ENCODE measurements at regions not wholly inside any gene's neighbourhood (a gene's known extent, or its start where the extent isn't known, plus 50 kb on each side); places are given as distances from the start of the nearest gene placed in this dataset.

DNA sequence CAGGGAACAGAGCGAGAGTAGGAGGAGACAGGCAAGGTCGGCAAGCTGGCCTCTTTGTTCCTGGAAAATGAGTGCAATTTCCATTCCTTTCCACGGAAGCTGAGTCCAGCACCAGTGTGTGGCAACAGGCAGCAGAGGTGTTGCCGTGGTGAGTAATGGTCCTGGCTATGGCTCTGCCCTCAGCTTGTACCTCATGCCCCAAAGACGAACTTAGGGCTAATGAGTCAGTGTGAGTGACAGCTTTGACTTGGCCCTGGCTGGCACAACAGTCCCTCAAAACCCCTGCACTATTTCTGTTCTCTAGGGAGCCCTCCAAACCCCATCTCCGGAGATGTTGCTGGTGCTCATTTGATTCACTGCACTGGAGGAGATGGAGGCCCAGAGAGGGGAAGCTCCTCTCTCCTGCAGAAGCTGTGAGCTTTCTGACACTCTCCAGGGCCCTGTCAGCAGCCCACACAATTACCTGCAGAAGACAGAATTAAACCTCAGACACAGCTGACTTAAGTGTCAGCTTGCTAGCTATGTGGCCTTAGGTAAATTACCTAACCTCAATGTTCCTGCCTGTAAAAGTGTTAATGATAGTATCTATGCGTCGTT lies 129.9 kb downstream of the TMEM132E start:
- TF ChIP-seq, protein P1, sequence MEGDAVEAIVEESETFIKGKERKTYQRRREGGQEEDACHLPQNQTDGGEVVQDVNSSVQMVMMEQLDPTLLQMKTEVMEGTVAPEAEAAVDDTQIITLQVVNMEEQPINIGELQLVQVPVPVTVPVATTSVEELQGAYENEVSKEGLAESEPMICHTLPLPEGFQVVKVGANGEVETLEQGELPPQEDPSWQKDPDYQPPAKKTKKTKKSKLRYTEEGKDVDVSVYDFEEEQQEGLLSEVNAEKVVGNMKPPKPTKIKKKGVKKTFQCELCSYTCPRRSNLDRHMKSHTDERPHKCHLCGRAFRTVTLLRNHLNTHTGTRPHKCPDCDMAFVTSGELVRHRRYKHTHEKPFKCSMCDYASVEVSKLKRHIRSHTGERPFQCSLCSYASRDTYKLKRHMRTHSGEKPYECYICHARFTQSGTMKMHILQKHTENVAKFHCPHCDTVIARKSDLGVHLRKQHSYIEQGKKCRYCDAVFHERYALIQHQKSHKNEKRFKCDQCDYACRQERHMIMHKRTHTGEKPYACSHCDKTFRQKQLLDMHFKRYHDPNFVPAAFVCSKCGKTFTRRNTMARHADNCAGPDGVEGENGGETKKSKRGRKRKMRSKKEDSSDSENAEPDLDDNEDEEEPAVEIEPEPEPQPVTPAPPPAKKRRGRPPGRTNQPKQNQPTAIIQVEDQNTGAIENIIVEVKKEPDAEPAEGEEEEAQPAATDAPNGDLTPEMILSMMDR (IDR thresholded peaks at IDR 0.05; ENCODE audit: low read depth, low read length, missing control alignments): no peak
- no peak for DNase-seq (ENCODE audit: low read depth)
- no peak overlapping the region for H3K4me3 ChIP-seq (ENCODE audit: low read depth, low read length)

DNA sequence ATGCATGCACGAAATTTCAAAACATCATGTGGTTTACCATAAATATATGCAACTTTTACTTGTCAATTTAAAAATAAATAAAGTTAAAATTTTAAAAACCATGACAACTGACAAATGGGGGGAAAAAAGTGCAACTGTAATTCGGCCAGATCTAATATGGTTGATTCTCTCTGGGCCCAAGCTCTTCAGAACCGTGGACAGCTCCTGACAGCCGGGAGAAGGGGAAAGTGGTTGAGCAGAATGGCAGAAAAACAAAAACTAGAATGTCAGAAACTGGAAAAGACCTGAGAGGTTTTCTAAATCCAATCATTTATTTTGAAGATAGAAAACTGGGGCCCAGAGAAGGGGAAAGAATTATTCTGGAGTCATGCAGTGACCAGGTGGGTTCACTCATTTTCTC lies 126.6 kb downstream of the TMEM132E start:
- TF ChIP-seq, protein P1 (IDR thresholded peaks at IDR 0.05; ENCODE audit: low read depth, low read length, missing control alignments): no peak
- DNase-seq (ENCODE audit: low read depth): no peak
- H3K4me3 ChIP-seq (ENCODE audit: low read depth, low read length): no peak overlapping the region

DNA sequence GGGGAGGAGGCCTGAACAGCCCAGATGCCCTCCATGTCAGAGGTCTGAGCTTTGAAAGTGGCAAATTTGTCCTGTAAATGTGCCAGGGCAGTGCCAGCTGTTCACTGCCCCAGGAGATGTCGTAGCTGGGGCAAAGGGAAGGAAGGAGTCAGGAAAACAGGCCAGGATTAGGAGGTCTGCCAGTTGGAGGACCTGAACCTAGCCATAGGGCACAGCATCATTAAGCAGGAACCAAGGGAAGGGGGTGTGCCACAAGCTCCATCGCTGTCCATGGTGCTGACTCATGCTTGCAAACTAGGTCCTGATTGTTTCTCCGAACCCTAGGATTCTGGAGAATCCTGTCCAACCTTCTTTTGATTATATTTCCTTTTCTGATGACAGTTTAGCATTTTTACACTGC lies 124.2 kb downstream of the TMEM132E start:
- no peak overlapping the region for H3K4me3 ChIP-seq (ENCODE audit: low read depth, low read length)
- no peak for DNase-seq (ENCODE audit: low read depth)
- TF ChIP-seq, protein P1 (IDR thresholded peaks at IDR 0.05; ENCODE audit: low read depth, low read length, missing control alignments): no peak

DNA sequence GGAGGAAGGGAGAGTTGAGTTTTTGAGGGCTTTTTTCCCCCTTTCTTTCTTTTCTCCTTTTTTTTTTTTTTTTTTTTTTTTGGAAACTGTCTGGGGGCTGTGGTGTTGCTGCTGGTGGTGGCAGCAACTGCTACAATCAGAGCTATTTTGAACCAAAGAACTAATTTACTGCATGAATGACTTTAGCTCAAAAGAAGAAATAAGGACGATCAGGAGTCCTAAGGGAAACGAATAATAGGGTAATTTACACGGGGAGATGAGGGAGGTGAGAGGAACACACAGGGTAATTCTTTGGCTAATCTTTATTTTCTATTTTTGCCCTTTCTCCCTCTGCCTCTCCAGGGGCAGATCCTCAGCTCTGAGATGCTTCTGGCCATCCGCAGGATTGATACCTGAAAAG lies 119.8 kb downstream of the TMEM132E start:
- H3K4me3 ChIP-seq (ENCODE audit: low read depth, low read length): no peak overlapping the region
- TF ChIP-seq, protein P1 (IDR thresholded peaks at IDR 0.05; ENCODE audit: low read depth, low read length, missing control alignments): no peak
- DNase-seq (ENCODE audit: low read depth): no peak

DNA sequence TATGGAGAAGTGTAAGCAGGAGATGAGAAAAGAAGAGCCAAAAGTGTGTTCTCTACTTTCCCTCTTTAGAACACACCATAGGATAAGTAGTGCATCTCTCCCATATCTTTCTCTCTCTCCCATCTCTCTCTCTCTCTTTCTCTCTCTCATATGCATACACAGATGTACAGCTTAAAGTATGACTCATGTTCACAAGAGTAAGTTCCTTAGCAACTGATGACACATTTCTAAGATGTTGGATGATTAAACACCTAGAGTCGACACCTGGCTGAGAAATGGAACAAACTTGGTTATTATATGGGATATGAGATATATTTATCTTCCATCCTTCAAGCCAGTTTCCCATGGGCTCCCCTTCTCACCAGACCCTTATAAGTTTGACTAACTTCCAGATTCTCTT lies 113.5 kb downstream of the TMEM132E start:
- H3K4me3 ChIP-seq (ENCODE audit: low read depth, low read length): no peak overlapping the region
- TF ChIP-seq, protein P1 (IDR thresholded peaks at IDR 0.05; ENCODE audit: low read depth, low read length, missing control alignments): no peak
- DNase-seq (ENCODE audit: low read depth): no peak

Data from GM12864 (cell line).